Hematopoietic multipotent progenitor cell treated with erythropoietin and hydrocortisone succinate and interleukin-3 and kit ligand, for 17 days (in vitro differentiated cells): ENCODE measurements at regions not wholly inside any gene's neighbourhood (a gene's known extent, or its start where the extent isn't known, plus 50 kb on each side); places are given as distances from the start of the nearest gene placed in this dataset.
"Not testable (repeated sequence)": the region's sequence is repeated elsewhere in the genome, so short reads cannot be mapped to it uniquely, and the experiment has no call there.

Source experiments
- DNase-seq: peaks from one replicate; pipeline ENCODE4 v3.0.0-alpha.2; 2015; ENCODE audit warnings: low spot score

DNA sequence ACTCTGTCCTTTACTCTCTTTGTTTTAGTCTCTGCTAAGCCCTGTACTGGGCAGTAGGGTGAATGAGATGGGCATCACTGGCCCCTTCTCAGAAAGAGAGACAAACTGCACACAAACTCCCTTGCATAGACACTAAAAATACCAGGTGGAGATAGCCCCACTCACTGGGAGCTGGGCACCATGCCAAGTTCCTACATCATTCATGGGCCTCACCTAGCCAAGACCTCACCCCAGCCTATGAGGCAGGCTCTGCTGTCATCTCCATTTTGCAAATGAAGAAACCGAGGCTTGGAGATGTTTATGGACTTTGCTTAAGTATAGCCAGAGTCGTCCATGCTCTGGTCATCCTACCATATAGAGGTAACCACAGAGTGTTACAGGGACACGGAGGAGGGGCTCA, 499.8 kb upstream of the CDH11 start:
- no peak for DNase-seq

GRCh38 chr16:65619606-65620005, 497.7 kb upstream of the CDH11 start:
- no peak for DNase-seq

DNA sequence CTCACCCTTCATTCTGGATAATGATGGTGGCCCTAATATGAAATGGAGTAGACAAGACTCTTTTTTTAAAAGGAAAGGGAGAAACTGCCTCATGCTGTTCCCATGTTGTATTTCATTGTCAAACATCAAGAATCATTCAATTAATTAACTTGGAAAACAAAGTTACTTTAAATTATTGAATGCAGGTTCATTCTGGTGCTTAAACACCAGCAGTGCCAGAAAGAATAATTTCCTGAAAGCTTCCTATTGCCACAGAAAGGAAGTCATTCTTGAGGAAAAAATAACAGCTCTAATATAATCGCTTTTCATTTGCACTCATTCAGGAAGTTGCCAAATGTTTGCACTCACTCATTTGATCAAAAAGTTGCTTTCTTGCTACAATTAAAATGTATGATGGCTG, 497.1 kb upstream of the CDH11 start:
- DNase-seq, result no peak

GRCh38 chr16:65618333-65618732, 496.5 kb upstream of the CDH11 start:
- DNase-seq, result no peak

DNA sequence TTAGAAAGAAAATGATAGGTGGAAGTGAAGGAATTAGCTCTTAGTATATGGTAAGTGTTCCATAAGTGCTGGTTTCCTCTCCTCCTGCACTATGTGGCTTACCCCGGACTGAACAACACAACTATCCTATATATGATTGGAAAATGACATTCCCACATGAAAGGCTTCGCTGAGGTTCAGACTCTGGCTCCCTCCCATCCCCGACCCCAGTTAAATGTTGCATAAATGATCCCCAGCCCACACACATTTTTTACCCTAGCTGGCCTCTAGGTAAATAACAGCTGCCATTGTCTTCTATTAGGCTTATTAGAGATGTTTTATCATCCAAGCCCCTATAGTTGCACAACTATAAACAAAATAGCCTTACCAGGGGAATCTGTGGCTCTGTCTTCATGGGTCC, 495.6 kb upstream of the CDH11 start:
- DNase-seq, result no peak

DNA sequence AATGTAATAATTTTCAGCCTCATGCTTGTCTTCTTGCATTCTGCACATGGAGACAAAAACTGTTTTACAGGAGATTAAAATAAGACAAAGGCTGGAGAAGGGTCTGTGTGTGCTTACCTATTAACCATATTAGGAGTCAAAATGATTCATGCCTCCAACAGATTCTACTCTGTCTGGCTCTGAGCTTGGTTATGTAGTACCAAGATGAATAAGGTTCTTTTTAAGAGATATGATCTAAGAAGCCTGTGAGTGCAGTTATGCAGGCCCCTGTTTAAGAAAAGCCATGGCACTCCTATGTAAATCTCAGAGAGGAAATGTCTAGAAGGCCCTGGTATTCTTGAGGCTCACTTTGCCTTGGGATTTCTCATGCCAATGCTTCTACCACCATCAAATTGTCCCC, 486.6 kb upstream of the CDH11 start:
- no peak for DNase-seq

GRCh38 chr16:65604771-65605170, 482.9 kb upstream of the CDH11 start:
- DNase-seq, result no peak

- no peak for DNase-seq
Observed at GRCh38 chr16:65601781-65602180, 479.9 kb upstream of the CDH11 start.

DNA sequence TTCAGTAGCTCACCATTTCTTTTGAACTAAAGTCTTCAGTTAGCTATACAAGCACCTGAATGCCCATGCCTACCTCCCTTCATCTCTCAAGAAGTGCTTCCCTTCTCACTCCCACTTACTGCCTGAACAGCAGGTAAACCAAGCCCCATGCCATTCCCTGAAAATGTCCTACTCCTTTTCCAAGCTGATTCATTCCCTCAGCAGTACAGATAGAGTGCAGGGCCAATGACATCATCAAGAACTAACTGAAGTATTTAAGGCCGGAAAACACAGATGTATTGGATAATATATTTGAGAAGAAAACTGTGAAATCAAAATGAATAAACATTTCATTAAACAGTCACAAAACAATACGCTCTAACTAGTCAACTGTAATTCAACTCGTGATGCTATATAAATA, 478.8 kb upstream of the CDH11 start:
- DNase-seq, result no peak

- no peak for DNase-seq
Observed at GRCh38 chr16:65600046-65600445, 478.2 kb upstream of the CDH11 start.

- no peak for DNase-seq
Observed at GRCh38 chr16:65598621-65599020, 476.8 kb upstream of the CDH11 start.

- DNase-seq, result no peak
Observed at GRCh38 chr16:65583498-65583897, 461.6 kb upstream of the CDH11 start.

GRCh38 chr16:65579050-65579449, 457.2 kb upstream of the CDH11 start:
- no peak for DNase-seq

- DNase-seq, result no peak
Observed at GRCh38 chr16:65576631-65577030, 454.8 kb upstream of the CDH11 start.

- no peak for DNase-seq
Observed at GRCh38 chr16:65576139-65576538, 454.3 kb upstream of the CDH11 start.

- no peak for DNase-seq
Observed at GRCh38 chr16:65574326-65574966, 452.6 kb upstream of the CDH11 start.

DNA sequence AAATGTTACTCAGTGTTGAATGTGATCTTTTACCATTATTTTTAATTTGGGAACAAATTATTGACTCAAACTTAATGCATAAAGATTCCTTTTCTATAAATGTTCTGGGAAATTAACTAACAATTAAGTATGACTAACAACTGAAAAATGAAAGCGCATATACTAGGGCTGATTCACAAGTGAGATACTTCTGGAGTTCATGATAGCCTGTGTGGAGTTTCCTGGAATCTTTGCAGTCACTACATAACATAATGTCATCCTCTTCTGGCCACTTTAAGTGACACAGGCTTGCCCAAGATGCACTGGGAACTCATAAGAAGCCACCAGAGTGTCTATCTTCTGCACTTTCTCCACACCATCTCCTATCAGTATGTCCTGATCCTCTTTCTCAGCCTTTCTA, 450.3 kb upstream of the CDH11 start:
- no peak for DNase-seq

DNA sequence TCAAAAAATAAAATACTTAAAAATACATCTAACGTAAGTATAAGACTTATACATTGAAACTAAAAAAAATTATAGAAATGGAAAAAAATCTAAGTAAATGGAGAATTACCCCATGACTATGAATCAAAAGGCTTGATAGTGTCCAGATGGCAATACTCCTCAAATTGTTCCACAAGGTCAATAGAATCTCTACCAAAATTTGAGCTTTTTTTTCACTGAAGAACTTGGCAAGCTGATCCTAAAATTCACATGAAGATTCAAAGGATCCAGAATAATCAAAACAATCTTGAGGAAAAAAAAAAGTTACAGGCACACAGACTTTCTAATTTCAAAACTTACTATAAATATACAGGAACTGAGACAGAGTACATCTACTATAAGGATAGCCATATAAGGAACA, 448.4 kb upstream of the CDH11 start:
- no peak for DNase-seq

GRCh38 chr16:65559846-65560245, 438.0 kb upstream of the CDH11 start:
- no peak for DNase-seq

GRCh38 chr16:65549689-65550088, 427.8 kb upstream of the CDH11 start:
- DNase-seq, result not testable (repeated sequence)

GRCh38 chr16:65548470-65548869, 426.6 kb upstream of the CDH11 start:
- no peak for DNase-seq

- DNase-seq, result no peak
Observed at GRCh38 chr16:65547772-65548446, 426.0 kb upstream of the CDH11 start.

- no peak for DNase-seq
Observed at GRCh38 chr16:65546353-65546791, 424.5 kb upstream of the CDH11 start.

DNA sequence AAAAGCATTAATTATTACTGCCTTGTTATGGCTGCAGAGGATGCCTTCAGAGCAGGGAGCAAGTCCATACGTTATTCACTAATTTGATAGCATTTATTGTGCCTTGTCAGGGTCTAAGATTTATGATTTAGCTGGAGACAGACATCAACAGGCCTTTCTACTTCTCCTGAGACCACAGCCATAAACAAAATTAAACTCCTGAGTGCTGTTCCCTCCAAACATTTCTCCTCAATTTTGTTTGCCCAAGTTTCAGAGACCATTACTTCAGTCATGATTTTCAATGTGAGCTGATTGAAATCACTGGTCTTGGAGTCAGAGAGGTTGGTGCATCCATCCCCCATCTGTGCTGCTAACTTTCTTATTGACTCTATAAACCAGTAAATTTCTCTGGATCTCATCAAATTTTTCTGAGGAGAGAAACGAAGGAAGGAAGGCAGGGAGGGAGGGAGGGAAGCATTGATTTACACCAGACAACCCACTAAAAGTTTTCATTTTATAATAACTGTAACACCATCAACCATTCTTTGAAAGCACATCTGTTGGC, 423.6 kb upstream of the CDH11 start:
- DNase-seq, result no peak
